HG03045 (cell line): ENCODE measurements at regions not wholly inside any gene's neighbourhood (a gene's known extent, or its start where the extent isn't known, plus 50 kb on each side); places are given as distances from the start of the nearest gene placed in this dataset.

ENCODE experiments used
- ATAC-seq: cut with Tn5 transposase; IDR thresholded peaks from one replicate; pipeline ENCODE4 v1.9.1; 2021; ENCODE audit warnings: mild to moderate bottlenecking, moderate library complexity; ENCODE audit not compliant: unreplicated experiment

DNA sequence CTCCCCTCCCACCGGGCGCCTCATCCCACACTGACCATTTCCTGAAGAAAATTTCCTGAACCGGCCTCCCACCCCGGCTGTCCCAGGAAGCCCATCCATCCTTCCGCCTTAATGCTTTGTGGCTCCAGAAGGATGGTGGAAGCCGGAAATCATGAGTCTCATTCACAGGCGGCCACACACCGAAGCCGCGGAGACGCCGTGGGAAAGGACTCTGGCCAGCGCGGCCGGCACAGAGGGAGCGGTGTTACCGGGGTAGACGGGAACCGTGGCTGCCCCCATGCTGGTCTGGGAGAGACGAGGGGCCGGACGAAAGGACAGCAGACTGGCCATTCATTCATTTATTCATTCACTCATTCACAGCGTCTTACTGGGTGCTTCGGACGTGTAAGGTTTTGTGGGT, 326.8 kb downstream of the SEC14L1 start:
- no peak for ATAC-seq

DNA sequence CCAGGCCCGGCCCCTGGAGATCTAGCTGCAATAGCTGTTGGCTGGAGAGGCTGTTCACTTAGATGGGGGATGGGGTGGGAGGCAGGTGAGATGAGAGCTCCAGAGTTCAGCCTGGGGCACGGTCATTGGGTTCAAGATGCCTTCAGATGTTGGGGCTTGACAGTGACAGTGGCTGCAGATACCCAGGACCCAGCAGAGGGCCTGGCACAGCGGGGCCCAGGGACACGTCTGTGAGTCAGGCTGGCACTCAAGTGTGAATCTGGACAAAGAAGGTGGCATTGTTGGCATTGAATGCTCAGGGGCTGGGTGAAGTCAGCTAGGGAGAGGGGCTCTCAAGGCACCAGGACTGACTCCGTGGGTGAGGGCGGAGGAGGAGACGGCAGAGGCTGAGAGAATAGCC, 328.1 kb downstream of the SEC14L1 start:
- no peak for ATAC-seq

DNA sequence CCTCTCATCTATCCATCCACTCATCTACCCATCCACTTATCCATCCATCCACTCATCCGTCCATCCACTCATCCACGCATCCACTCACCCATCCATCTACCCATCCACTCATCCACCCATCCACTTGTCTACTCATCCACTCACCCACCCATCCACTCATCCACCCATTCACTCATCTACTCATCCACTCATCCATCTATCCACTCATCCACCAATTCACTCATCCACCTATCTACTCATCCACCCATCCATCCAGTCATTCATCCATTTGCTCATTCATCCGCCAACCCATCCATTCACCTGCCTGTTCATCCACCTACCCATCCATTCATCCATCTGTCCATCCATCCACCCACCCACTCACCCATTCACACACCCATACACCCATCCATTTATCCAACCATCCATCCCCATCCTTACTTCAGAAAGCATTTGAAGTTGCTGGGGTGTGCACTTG, 329.6 kb downstream of the SEC14L1 start:
- no peak for ATAC-seq

DNA sequence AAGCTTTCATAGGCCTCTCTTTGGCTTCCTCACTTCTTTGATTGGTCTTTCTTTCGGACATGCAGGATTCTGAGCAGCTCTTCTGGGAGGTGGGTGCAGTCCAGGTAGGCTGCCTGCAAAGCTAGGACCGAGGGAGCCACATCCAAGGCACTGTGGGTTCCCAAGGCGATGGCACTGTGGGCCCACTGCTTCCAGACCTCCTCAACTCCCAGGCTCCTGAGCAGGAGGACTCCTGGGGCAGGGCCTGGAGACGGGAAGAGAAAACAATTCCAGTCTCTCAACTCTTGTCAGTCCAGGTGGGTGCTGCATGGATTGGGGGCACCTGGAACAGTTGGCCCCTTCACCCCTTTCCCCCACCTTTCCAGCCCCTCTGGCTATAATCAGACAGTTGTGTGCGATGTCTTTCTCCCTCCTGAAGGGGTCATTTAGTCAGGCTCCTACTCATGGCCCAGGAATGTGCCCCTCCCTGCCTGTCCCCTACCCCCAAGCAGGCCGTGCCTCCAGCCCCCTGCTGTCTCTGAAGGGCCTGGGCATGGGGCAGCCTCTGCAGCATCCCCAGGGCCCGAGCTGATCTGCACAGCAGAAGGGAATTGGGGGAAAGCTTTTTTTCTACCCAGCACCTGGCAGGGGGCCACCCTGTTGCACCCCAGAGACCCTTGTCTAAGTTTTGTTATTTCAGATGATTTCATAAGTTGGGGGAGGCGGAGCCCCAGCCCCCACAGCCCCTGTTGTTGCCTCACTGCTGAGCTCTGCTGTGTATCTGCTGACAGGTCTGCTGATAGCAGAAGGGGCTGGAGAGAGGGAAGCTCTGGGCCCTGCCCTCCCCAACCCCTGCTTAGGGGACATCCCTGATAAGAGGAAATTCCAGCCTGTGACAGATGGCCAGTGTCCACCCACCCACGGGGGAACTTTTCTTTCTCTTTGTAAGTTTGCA, 330.3 kb downstream of the SEC14L1 start:
- ATAC-seq: no peak

DNA sequence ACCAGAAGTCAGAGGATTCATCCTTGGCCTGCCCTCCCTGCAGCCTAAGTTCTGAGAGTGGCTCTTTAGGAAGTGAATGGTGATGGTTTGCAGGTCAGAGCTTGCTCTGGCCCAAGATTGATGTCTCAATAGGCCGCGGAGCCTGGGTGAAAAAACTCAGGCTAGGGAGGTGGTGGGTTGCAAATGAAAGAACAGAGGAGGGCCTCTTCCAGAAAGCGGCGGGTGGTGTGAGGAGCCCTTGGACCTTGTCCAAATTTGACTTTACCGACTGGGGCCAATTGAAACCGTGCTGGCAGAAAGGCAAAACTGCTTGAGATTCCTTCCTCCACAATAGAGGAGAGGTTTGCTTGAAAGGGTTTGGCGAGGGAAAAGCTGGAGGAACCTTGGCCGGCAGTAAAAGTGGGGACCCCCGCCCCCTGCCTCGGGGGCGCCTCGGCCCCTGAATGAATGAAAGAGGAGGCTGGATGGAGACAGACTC, 331.3 kb downstream of the SEC14L1 start:
- ATAC-seq: no peak

DNA sequence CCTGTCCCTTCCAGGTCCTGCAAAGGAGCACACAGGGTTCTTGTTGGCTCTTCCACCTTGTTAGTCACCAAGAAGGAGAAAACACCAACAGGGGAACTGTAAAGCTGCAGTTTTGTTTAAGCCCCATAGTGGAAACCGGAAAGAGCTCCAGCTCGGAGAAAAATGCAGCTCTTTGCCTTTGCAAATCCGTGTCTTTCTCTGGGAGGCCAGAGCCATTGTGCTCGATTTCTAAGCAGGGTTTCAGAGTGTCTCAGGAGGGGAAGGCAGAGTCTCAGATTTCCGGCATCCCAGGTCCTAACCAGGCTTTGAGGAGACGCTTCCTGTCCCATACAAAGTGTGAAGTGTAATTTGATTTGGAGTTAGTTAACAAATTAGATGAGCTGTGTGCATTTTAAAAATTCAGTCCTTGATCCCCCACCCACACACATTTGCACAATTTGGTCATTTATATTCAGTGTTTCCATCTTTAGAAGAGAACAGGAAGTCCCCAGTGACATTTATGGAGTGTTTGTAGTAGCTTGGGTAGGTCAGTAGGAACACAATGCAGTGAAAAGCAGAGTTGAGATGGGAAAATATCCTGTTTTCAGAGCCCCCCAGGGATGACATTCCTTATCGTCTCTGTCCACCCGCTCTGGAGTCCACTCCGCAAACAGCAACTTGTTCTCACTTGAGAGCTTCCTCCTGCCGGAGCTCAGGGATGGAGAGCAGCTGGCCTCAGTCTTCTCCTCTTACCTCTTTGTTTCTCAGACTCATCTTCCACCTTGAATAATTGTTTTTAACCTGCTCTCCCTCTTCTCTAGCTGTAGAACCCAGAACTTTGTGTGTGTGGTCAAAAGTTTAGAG, 331.9 kb downstream of the SEC14L1 start:
- no peak for ATAC-seq

DNA sequence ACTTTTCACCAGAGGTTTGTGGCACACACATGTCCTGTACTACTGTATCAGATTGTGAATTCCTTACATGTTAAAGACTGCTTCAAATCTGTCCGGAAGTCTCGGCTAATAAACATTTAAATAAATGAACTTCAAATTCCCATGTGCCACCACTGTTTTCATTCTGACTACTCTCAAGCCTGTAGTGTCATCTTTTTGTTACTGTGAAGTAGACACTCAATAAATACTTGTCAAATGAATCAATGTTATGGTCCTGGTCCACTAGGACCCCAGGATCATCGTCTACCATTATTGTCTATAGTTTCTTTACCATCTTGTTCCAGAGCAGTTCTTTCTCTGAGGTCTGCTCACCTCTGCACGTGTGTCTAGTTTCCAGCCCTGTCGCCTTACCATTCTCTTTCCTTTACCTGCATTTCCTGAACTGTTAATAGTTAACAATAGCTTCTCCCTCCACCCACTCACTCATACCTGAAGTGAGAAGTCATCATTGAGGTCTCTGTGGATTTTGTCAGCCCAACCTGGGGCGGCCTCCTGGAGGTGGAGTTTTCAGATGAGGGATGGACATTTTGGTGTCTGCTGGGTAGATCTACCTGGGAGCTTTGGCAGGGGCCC, 333.0 kb downstream of the SEC14L1 start:
- ATAC-seq: no peak

DNA sequence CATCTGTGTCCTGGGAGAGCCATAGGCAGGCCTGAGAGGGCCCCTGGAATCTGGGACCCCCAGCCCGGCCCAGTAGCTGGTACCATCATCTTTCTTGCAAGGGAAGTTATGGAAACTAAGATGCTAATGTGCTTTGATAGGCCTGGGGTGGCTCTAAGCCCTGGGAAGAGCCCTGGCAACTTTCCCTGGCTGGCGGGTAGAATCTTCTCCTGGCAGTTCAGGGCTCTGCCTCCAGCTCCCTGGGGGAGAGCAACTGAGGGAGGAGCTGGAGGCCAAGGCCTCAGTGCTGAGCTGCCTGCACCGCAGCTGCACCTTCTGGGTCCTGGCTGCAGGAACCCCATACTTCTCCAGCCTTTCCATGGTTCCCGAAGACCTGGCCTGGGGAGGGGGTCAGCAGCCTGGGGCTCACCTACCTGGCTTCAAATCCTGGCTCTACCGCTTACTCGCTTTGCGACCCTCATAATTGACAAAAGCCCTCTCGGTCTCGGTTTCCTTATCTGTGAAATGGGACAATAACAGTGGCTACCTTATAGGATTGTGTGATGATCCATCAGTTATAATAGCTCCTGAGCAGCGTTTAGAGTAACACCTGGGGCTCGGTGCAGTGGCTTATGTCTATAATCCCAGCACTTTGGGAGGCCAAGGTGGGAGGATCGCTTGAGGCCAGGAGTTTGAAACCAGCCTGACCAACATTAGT, 333.7 kb downstream of the SEC14L1 start:
- no peak for ATAC-seq

DNA sequence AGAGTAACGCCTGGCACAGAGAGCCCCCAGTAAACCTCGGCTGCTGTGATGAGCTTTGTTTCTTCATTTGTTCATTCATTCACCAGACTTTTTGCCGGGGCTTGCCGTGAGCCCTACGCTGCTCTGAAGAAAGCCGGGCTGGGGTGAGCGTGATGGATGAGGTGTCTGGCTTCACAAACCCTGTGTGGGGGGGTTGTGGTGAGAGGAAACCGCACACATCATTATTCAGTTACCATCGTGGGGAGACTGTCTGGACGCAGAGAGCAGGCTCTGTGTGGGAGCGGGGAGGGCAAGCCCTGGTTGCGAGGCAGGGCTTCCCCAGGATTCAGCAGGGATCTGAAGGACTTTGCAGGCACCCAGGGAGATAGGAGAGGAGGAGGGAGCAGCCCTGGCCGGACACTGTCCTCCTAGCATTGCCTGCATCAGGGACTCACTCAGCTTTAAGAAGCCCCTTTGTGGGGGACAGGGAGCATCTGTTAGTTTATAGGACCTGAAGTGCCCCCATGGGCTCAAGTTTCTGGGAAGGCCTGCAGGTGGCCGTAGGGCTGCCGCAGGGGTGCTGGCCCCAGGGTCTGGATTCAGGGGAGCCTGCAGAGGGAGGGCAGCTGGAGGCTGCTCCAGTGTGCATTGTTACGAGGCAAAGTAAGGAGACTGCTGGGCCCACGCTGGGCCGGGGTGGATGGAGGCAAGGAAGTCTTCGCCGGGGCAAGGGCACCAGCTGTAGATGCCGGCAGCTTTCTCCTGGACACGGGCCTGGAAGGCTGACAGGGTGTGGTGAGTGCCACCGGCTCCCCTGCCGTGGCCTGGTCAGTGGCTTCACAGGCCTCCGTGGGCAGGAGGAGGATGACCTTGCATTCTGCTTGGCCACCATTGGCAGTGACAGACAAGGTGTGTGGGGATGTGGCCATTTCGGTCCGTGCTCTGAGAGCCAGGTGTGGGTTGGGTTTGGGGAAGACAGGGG, 334.5 kb downstream of the SEC14L1 start:
- ATAC-seq: no peak

DNA sequence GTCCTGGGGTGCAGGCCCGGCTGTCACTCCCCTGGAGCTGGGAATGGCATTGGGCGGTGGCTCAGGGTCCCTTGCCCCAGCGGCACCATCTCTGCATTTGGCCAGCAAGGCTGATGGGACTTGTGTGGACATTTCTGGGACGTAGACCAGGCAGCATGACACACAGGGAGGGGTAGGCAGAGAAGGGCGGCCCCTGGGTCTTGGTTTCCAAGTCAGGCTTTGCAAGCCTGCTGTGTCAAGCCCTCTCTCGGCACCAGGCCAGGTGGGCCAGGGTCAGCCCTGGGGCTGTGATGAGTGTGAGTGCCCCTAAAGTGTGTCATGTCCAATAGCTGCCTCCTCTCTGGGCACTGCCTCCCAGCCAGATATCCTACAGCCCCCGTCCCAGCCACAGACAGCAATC, 335.2 kb downstream of the SEC14L1 start:
- ATAC-seq: no peak

DNA sequence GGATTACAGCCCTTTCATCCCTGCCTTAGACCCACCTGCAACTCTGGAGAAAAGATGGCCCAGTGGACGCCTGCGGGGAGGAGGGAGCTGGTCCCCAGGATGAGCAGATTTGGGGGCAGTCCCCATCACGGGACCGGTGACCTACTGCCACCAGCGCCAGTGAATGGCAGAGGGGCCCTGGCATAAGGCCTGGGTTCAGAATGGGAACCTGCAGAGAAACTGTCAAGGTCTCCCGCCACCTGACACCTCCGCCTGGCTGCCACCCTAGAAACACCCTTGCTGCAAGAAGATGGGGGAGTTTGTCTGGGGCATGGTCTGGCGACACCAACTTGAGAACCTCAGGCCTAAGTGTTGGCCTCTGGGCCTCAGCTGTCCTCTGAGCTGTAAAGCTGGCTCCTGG, 335.7 kb downstream of the SEC14L1 start:
- ATAC-seq: no peak

DNA sequence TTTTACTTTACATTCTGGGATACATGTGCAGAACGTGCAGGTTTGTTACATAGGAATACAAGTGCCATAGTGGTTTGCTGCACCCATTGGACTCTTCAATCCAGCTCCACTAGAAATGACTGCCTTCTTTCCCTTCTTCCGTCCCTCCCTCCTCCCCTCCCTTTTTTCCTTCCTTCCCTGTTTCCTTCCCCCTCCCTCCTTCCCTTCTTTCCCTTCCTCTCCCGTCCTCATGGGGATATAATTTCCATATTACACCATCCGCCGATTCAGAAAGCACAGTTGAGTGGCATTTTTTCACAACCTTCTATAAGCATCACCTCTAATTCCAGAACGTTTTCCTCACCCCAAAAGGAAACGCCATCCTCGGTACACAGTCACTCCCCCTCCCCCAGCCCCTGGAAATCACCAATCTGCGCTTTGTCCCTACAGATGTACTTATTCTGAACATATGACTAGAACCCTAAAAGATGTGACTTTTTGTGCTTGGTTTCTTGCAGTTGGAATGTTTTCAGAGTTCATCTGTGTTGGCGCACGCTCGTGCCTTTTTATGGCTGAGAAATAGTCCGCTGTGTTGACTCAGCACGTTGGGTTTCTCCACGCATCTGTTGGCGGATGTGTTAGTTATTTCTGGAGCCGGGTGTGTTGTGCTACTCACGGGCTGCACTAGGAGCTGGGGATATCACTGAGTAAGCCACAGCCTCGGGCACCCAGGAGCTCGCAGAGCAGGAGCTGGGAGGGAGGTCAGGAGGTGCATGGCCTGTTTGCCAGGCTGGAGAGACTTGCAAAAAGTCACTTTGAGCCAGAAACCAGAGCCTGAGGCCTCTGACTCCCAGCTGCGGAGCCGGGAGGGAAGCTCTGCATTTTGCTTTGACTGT, 336.4 kb downstream of the SEC14L1 start:
- ATAC-seq: no peak

DNA sequence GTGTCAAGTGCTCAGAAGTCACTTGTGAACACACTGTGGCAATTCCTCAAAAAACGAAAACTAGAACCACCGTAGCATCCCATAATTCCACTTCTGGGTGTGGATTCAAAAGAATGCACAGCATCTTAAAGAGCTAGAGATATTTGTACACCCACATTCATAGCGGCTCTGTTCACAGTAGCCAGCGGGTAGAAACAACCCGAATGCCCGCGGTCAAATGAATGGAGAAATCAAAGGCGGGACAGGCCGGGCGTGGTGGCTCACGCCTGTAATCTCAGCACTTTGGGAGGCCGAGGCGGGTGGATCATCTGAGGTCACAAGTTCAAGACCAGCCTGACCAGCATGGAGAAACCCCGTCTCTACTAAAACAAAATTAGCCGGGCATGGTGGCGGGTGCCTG, 337.5 kb downstream of the SEC14L1 start:
- no peak for ATAC-seq

DNA sequence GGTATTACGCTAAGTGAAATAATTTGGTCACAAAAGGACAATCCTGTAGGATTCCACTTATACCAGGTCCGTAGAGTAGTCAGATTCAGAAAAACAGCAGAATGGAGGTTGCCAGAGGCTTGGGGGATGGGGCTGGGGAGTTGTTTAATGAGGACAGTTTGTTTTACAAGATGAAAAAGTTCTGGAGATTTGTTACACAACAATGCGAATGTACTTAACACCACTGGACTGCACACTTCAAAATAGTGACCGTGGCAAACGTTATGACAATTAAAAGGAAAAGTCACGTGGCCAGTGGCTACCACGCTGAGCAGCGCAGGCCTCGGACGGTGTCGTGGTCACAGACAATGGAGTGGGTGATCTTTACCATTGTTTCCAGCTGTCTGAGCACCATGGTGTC, 338.1 kb downstream of the SEC14L1 start:
- no peak for ATAC-seq

DNA sequence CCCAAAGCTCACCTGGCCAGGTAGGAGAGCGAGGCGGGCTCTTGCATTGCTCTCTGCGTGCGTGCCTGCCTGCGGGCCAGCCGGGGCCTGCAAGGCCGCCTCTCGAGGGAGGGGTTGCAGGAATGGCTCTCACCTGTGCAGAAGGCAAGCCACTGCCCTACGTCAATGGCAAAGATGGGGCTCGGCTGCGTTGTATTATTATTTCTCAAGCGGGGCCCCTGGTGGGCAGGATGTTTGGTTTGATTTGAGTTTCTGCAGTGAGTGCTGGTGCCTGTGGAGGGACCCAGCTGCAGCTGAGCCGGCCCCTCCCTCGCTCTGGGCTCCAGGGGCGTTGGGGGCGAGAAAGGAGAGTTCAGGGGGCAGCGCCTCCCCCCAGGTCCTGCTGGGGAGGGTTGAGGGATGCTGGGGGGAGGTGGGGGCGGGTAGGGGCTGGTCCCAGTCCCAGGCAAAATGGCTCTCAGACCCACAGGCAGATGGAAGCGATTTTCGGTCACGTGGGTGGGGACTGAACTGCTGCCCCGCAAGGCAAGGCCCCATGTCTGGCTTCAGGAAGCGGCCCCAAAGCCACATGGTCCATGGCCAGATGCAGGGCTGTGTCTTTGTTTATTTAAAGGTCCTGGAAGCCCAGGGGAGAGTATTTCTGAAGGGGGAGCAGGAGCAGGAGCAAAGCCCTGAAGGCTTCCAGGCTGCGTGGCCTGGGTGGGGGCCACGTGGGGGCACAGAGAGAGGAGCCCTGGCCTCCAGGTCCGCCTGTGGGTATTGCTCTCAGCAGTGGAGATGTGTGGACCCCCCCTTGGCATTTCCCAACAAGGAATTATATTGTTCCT, 338.8 kb downstream of the SEC14L1 start:
- ATAC-seq: no peak

DNA sequence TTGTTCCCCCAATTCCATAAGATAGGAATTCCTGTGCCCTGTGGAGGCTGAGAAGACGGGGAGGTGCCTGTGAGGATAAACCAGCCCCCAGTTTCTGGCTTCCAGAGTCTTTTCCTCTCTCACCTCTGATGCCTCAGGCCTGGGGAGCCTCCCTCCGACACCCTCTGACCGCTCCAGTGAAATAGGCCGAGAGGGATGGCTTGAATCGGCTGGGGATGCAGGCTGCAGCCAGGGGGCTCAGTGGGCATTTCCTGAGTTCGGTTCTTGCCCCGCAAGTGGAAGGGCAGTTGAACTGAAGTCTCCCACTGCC, 339.4 kb downstream of the SEC14L1 start:
- no peak for ATAC-seq

DNA sequence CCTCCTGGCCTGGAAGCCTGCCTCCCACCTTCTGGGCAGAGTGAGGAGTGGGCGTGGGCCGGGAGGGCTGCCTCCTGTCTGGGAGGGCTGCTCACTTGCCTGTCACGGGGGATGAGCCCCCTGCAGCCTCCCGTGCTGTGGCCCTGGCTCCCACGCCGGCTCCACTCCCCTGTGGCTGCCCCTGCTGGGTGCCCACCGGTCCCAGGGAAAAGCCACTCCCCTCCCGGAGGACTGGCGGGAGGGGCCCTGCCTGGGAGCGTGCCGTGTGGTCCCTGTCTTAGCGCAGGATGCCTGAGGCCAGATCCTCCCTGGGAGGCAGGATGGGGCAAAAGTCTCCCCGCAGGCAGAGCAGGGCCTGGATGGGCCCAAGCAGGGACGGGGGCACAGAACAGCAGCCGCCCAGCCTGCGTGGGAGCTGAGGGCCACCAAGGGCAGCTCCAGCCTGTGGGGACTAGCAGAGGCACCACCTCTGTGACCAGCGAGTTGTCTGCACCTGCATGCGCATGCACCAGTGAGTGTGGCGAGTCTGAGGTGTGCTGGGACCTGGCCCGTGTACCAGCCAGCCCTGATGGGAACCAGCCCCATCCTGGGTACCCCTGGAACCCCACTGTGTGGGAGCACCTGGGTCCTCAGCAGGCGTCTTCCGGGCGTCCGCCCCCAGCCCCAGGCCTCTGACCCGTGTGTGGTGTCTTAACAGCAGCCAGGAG, 339.9 kb downstream of the SEC14L1 start:
- ATAC-seq: no peak
